Neural crest cell (in vitro differentiated cells): ENCODE measurements at regions not wholly inside any gene's neighbourhood (a gene's known extent, or its start where the extent isn't known, plus 50 kb on each side); places are given as distances from the start of the nearest gene placed in this dataset.

Source experiments
- DNase-seq: peaks from one replicate; pipeline ENCODE4 v3.0.0; 2021; ENCODE audit warnings: low read depth, mixed read lengths, low spot score
- H3K27ac Mint-ChIP-seq: one replicate; pipeline ENCODE4 v1.8.0; 2021; ENCODE audit warnings: mild to moderate bottlenecking, mixed read lengths; ENCODE audit not compliant: unreplicated experiment
- H3K27me3 Mint-ChIP-seq: 2 replicates; pipeline ENCODE4 v1.8.0; 2021; ENCODE audit warnings: low read depth, mild to moderate bottlenecking, mixed read lengths
- H3K36me3 Mint-ChIP-seq: 2 replicates; pipeline ENCODE4 v1.8.0; 2021; ENCODE audit warnings: low read depth, mild to moderate bottlenecking, mixed read lengths
- H3K4me1 Mint-ChIP-seq: 2 replicates; pipeline ENCODE4 v1.8.0; 2021; ENCODE audit warnings: mixed read lengths
- H3K4me3 Mint-ChIP-seq: one replicate; pipeline ENCODE4 v1.8.0; 2021; ENCODE audit warnings: mild to moderate bottlenecking, mixed read lengths
- H3K9me3 Mint-ChIP-seq: 2 replicates; pipeline ENCODE4 v1.8.0; 2021; ENCODE audit warnings: mixed read lengths
- TF ChIP-seq, protein P1 (sequence below): fragments of 200-600 bp; sonication (generic); conservative IDR thresholded peaks from 2 replicates; pipeline ENCODE4 v1.5.0; 2021; ENCODE audit warnings: antibody characterized with exemption, mild to moderate bottlenecking

GRCh38 chr12:97313471-97314190 is 149.0 kb upstream of the RMST start:
- Mint-ChIP-seq H3K4me1 (peaks cover 2% of the 10 kb centered on the region), H3K4me3 (no peak overlapping the region), H3K27me3 (no peaks in the 10 kb centered on the region), H3K9me3 (peaks cover 7% of the 10 kb centered on the region), H3K36me3 (no peaks in the 10 kb centered on the region), H3K27ac (no peak overlapping the region)
- TF ChIP-seq, protein P1, sequence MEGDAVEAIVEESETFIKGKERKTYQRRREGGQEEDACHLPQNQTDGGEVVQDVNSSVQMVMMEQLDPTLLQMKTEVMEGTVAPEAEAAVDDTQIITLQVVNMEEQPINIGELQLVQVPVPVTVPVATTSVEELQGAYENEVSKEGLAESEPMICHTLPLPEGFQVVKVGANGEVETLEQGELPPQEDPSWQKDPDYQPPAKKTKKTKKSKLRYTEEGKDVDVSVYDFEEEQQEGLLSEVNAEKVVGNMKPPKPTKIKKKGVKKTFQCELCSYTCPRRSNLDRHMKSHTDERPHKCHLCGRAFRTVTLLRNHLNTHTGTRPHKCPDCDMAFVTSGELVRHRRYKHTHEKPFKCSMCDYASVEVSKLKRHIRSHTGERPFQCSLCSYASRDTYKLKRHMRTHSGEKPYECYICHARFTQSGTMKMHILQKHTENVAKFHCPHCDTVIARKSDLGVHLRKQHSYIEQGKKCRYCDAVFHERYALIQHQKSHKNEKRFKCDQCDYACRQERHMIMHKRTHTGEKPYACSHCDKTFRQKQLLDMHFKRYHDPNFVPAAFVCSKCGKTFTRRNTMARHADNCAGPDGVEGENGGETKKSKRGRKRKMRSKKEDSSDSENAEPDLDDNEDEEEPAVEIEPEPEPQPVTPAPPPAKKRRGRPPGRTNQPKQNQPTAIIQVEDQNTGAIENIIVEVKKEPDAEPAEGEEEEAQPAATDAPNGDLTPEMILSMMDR, result no peak
- DNase-seq, result no peak

DNA sequence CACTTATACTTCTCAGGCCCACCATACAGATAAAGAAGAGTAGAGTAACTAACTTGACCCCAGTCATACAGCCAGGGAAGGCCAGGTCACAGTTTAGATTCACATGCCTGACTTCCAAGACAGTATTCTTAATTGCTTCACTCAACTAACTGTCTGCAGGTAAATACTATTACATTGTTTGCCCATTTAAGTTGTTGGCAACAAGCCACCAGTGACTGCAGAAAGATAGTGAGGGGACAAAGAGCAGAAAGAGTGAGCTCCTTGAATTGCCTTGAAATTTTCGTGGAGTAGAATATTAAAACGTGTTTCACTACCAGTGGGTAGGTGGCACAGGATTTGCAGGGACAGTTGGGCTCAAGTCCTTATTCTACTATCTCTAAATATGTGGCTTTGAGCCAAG is 146.3 kb upstream of the RMST start:
- DNase-seq, result no peak
- Mint-ChIP-seq H3K27me3 (no peaks in the 10 kb centered on the region), H3K27ac (no peak overlapping the region), H3K9me3 (peaks cover 6% of the 10 kb centered on the region), H3K4me1 (no peaks in the 10 kb centered on the region), H3K36me3 (no peaks in the 10 kb centered on the region), H3K4me3 (no peak overlapping the region)
- TF ChIP-seq, protein P1, result no peak

GRCh38 chr12:97321621-97322020 is 141.0 kb upstream of the RMST start:
- H3K36me3 Mint-ChIP-seq, result no peaks in the 10 kb centered on the region
- H3K4me1 Mint-ChIP-seq, result peaks cover 13% of the 10 kb centered on the region
- no peak overlapping the region for H3K4me3 Mint-ChIP-seq
- H3K27me3 Mint-ChIP-seq, result peaks cover 4% of the 10 kb centered on the region
- H3K27ac Mint-ChIP-seq, result no peak overlapping the region
- TF ChIP-seq, protein P1, result no peak
- no peaks in the 10 kb centered on the region for H3K9me3 Mint-ChIP-seq
- no peak for DNase-seq

DNA sequence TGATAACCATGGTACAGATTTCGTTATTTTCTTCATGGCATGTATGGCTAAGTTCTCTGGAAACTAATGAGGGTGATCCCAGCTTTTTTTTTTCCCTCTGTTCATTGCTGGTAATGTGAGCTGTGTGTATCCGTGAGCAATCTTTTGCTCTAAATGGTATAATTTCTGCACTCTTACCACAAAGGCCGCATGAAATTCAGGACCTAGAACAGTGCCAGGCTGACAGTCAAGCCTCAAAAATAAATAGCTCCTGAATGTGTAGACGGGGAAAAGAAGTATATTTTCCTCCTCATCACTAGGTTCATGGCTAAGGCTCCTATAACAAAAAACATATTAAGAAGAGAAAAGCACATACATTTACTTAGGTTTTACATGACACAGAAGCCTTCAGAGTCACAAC is 140.2 kb upstream of the RMST start:
- no peak for DNase-seq
- TF ChIP-seq, protein P1, result no peak
- no peaks in the 10 kb centered on the region for H3K36me3 Mint-ChIP-seq
- H3K27ac Mint-ChIP-seq, result no peak overlapping the region
- H3K27me3 Mint-ChIP-seq, result peaks cover 4% of the 10 kb centered on the region
- H3K4me1 Mint-ChIP-seq, result peaks cover 13% of the 10 kb centered on the region
- H3K9me3 Mint-ChIP-seq, result no peaks in the 10 kb centered on the region
- no peak overlapping the region for H3K4me3 Mint-ChIP-seq

DNA sequence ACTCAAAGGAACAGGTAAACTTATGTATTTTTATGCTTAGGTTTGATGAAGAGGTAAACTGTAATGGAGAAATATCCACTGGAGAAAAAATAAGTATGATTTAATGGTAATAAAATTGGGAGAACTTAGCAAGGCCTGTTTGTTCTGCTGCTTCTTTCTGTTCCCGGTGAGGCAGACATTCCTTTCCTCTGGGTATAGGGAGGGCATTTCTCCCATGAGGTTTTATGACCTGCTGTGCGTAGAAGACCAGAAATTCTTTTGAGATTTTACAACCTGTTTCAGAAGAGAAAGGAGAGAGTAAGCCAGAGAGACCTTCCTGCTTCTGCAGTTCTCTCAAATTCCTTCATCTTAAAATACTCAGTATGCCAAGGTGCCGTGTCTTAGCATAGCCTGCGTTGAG is 139.4 kb upstream of the RMST start:
- no peak overlapping the region for H3K4me3 Mint-ChIP-seq
- no peaks in the 10 kb centered on the region for H3K36me3 Mint-ChIP-seq
- DNase-seq, result no peak
- peaks cover 13% of the 10 kb centered on the region for H3K4me1 Mint-ChIP-seq
- no peaks in the 10 kb centered on the region for H3K9me3 Mint-ChIP-seq
- peaks cover 4% of the 10 kb centered on the region for H3K27me3 Mint-ChIP-seq
- no peak overlapping the region for H3K27ac Mint-ChIP-seq
- TF ChIP-seq, protein P1, result no peak
